Renal cortex interstitium (tissue), 11 donors: ENCODE measurements at regions not wholly inside any gene's neighbourhood (a gene's known extent, or its start where the extent isn't known, plus 50 kb on each side); places are given as distances from the start of the nearest gene placed in this dataset.

Source experiments
- DNase-seq, 11 donors: peaks; one replicate each; pipeline ENCODE4 v3.0.0-alpha.2; 2013; ENCODE audit warnings: low read depth in 9 of 11, low spot score in 4 of 11; ENCODE audit errors: extremely low read depth in 1 of 11

GRCh38 chr3:83948771-83949170 is 1010.0 kb upstream of the CADM2 start:
- no peak for DNase-seq

GRCh38 chr3:83953417-83954089 is 1005.2 kb upstream of the CADM2 start:
- DNase-seq, result no peak

GRCh38 chr3:83956431-83956830 is 1002.4 kb upstream of the CADM2 start:
- DNase-seq, result no peak

GRCh38 chr3:83968356-83968755 is 990.4 kb upstream of the CADM2 start:
- DNase-seq, result no peak

- DNase-seq, result no peak
These were observed 987.1 kb upstream of the CADM2 start for GRCh38 chr3:83971666-83972065.

GRCh38 chr3:84008623-84009022 is 950.2 kb upstream of the CADM2 start:
- DNase-seq, result no peak

DNA sequence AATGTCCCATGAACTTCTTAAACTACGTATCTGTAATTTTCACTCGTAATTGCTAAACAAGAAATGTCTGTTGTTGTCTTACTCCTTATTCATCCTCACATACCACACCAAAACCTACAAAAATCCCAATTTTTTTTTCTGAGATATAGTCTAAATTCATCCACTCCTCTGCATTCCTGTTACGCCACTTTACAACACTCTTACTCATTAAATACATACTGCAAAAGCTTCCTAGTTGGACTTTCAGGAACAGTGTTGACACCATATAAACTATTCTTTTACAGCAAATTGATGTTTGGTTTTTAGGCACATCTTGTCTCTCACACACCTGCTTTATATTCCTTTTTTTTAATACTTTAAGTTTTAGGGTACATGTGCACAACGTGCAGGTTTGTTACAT is 934.9 kb upstream of the CADM2 start:
- no peak for DNase-seq

DNA sequence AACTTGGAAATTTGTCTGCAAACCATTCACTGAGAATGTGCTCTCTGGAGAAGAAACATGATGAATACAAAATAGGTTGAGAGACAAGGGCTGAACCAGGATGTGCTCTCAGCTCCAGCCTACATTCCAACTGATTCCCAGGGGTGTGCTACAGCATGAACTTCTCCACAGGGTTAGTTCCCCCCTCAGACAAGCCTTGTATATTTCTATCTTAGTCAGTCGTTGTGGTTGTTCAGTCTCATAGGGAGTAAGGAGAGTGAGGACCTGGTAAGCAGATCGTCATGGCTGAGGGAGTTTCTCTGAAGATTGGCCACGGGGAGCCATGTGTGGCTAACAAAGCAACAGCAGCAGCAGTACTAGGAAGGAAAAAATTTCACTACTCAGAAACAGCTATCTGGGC is 919.7 kb upstream of the CADM2 start:
- DNase-seq, result no peak

DNA sequence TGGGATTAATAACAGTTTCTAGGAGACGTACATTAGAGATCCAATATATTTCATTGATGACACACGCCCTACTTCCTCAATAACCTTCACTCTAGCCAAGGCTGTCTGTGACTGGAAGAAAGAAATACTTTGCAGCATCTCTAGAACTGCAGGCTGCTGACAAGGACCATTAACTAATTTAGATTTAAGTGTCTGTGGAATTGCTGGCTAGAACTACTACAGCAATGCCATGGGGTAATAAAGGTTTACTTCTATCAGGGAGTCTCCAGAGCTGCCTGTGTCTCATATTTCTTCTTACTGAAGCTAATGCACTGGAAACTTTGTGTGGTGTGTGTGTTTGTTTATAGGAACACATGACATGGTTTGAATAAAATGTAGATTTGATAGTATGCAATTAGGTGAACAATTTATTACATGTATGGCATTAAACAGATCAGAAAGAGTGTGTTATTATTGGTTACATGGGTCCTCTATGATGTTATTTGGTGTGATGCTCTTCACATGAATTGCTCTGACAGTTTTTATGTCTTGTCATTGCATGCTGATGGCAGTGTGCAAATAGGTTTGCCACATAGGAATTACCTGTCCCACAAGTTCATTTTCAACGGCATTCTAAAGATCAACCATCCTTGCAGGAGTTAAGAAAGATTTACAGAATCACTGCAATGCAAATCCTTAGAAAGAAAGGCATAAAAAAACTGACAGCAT is 916.2 kb upstream of the CADM2 start:
- peak in 9 of 11 donors; percentile 3 to 32 (median 12) for DNase-seq

GRCh38 chr3:84066915-84067314 is 891.9 kb upstream of the CADM2 start:
- DNase-seq, result no peak

GRCh38 chr3:84073664-84074063 is 885.1 kb upstream of the CADM2 start:
- DNase-seq, result no peak

- no peak for DNase-seq
These were observed 884.0 kb upstream of the CADM2 start for GRCh38 chr3:84074767-84075166.

- no peak for DNase-seq
These were observed 881.3 kb upstream of the CADM2 start for GRCh38 chr3:84077479-84077878.

DNA sequence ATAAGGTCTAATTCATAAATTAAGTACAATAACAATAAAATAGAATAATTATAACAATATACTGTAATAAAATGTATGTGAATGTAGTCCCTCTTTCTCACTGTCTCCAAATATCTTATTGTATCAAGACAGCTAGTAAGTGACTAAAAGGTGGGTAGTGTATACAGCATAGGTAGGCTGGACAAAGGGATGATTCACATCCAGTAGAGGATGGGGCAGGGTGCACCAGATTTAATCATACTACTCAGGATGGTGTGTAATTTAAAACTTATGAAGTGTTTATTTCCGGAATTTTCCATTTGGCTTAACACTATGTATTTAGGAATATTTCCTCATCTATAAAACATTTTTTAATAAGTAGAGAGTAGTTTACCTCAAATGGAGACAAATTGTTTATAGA is 876.1 kb upstream of the CADM2 start:
- no peak for DNase-seq

- DNase-seq, result no peak
These were observed 865.9 kb upstream of the CADM2 start for GRCh38 chr3:84092907-84093306.

DNA sequence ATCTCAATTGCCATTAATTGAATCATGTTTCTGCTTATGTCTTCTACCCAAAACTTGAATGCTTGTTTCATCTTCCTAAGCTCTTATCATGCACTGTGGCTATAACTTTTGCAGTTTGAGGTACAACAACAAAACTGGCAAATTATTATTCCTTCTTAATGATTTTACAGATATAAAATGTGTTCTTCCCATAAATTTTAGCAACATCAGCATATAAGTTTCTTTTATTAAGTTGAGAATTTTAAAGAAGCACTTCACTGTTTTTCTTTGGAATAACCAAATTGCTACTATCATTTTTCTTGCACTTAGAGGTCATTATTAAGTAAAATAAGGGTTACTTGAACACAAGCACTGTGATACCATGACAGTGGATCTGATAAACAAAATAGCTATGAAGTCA is 862.6 kb upstream of the CADM2 start:
- DNase-seq, result no peak

DNA sequence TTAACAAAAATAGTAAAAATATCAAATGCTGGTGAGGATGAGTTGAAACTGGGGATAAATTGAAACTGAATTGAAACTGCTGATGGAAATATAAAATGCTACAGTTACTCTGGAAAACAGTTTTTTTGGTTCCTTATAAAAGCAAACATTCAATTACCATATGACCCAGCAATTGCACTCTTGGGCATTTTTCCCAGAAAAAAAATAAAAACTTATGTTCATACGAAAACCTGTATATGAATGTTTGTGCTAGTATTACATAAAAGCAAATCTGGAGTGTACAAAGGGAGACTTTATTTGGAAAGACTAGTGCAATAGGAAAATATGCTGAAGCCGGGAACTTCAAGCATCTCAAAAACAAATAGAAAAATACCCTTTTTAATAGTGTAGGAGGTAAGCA is 857.9 kb upstream of the CADM2 start:
- no peak for DNase-seq

- DNase-seq, result peak in 1 of 11 donors; percentile 1
These were observed 850.3 kb upstream of the CADM2 start for GRCh38 chr3:84108442-84108971.

- DNase-seq, result no peak
These were observed 848.9 kb upstream of the CADM2 start for GRCh38 chr3:84109911-84110310.

- DNase-seq, result no peak
These were observed 848.0 kb upstream of the CADM2 start for GRCh38 chr3:84110787-84111186.
